H9 (cell line): ENCODE measurements at regions not wholly inside any gene's neighbourhood (a gene's known extent, or its start where the extent isn't known, plus 50 kb on each side); places are given as distances from the start of the nearest gene placed in this dataset.

Experiments
- DNase-seq: peaks from one replicate; pipeline ENCODE4 v3.0.0-alpha.2; 2017
- H2AFZ ChIP-seq: one replicate; pipeline ENCODE4 v1.6.1; 2013; ENCODE audit warnings: mild to moderate bottlenecking, low read length, control low read depth, moderate library complexity
- H2AK5ac ChIP-seq: 2 replicates; pipeline ENCODE4 v1.6.1; 2013; ENCODE audit warnings: low read length, control low read depth, mixed read lengths; ENCODE audit not compliant: insufficient read length
- H2BK120ac ChIP-seq: one replicate; pipeline ENCODE4 v1.6.1; 2013; ENCODE audit warnings: low read depth, mild to moderate bottlenecking, low read length, control low read depth, inconsistent platforms; ENCODE audit not compliant: poor library complexity, severe bottlenecking
- H2BK12ac ChIP-seq: 2 replicates; pipeline ENCODE4 v1.6.1; 2013; ENCODE audit warnings: low read length, control low read depth, mixed read lengths, low read depth; ENCODE audit not compliant: insufficient read length
- H2BK15ac ChIP-seq: 2 replicates; pipeline ENCODE4 v1.6.1; 2013; ENCODE audit warnings: low read depth, low read length, control low read depth
- H2BK20ac ChIP-seq: one replicate; pipeline ENCODE4 v1.6.1; 2013; ENCODE audit warnings: low read depth, mild to moderate bottlenecking, low read length, control low read depth, inconsistent platforms; ENCODE audit not compliant: poor library complexity, severe bottlenecking
- H2BK5ac ChIP-seq: 2 replicates; pipeline ENCODE4 v1.6.1; 2013; ENCODE audit warnings: low read length, control low read depth, mixed read lengths; ENCODE audit not compliant: insufficient read length
- H3K14ac ChIP-seq: 2 replicates; pipeline ENCODE4 v1.6.1; 2013; ENCODE audit warnings: low read length, control low read depth; ENCODE audit not compliant: insufficient read depth
- H3K18ac ChIP-seq: 2 replicates; pipeline ENCODE4 v1.6.1; 2013; ENCODE audit warnings: low read depth, mild to moderate bottlenecking, mixed read lengths, low read length, control low read depth; ENCODE audit not compliant: insufficient read length
- H3K23ac ChIP-seq: 2 replicates; pipeline ENCODE4 v1.6.1; 2013; ENCODE audit warnings: low read length, control low read depth, mixed read lengths, low read depth; ENCODE audit not compliant: insufficient read length
- H3K23me2 ChIP-seq: 2 replicates; pipeline ENCODE4 v1.6.1; 2013; ENCODE audit warnings: low read depth, mild to moderate bottlenecking, mixed read lengths, low read length, control low read depth; ENCODE audit not compliant: insufficient read length, poor library complexity, severe bottlenecking
- H3K27ac ChIP-seq: 2 replicates; pipeline ENCODE4 v1.5.1; 2013; ENCODE audit warnings: low read length, control low read depth, mixed read lengths, low read depth; ENCODE audit not compliant: insufficient read length
- H3K27me3 ChIP-seq: 2 replicates; pipeline ENCODE4 v1.6.1; 2013; ENCODE audit warnings: low read length, control low read depth, inconsistent platforms; ENCODE audit not compliant: insufficient read depth
- H3K4ac ChIP-seq: 2 replicates; pipeline ENCODE4 v1.6.1; 2013; ENCODE audit warnings: low read depth, mild to moderate bottlenecking, control low read depth, inconsistent platforms, low read length, moderate library complexity
- H3K4me1 ChIP-seq: 2 replicates; pipeline ENCODE4 v1.6.1; 2013; ENCODE audit warnings: low read length, control low read depth, inconsistent platforms; ENCODE audit not compliant: insufficient read depth
- H3K4me2 ChIP-seq: 2 replicates; pipeline ENCODE4 v1.6.1; 2013; ENCODE audit warnings: low read length, control low read depth, mixed read lengths; ENCODE audit not compliant: insufficient read length, insufficient read depth
- H3K56ac ChIP-seq: 2 replicates; pipeline ENCODE4 v1.6.1; 2013; ENCODE audit warnings: low read depth, mild to moderate bottlenecking, mixed read lengths, low read length, control low read depth; ENCODE audit not compliant: insufficient read length
- H3K79me1 ChIP-seq: 2 replicates; pipeline ENCODE4 v1.6.1; 2013; ENCODE audit warnings: low read depth, mild to moderate bottlenecking, moderate library complexity, low read length, control low read depth, inconsistent platforms; ENCODE audit not compliant: insufficient read depth, poor library complexity, severe bottlenecking
- H3K79me2 ChIP-seq: 2 replicates; pipeline ENCODE4 v1.6.1; 2013; ENCODE audit warnings: low read length, control low read depth, inconsistent platforms; ENCODE audit not compliant: insufficient read depth
- H3K9ac ChIP-seq: 2 replicates; pipeline ENCODE4 v1.6.1; 2013; ENCODE audit warnings: low read length, control low read depth, mixed read lengths; ENCODE audit not compliant: insufficient read length; ENCODE audit errors: extremely low read depth
- H3K9me3 ChIP-seq: one replicate; pipeline ENCODE4 v1.6.1; 2013; ENCODE audit warnings: low read depth, low read length, inconsistent platforms; ENCODE audit not compliant: control insufficient read depth
- H3T11ph ChIP-seq: one replicate; pipeline ENCODE4 v1.6.1; 2013; ENCODE audit warnings: mild to moderate bottlenecking, low read length, control low read depth, inconsistent platforms
- H4K20me1 ChIP-seq: one replicate; pipeline ENCODE4 v1.6.1; 2013; ENCODE audit not compliant: control insufficient read depth, insufficient read length, insufficient read depth
- H4K5ac ChIP-seq: 2 replicates; pipeline ENCODE4 v1.6.1; 2013; ENCODE audit warnings: low read depth, mild to moderate bottlenecking, mixed read lengths, low read length, control low read depth; ENCODE audit not compliant: insufficient read length
- H4K8ac ChIP-seq: replicated peaks from 2 replicates; pipeline ENCODE4 v1.6.1; 2013; ENCODE audit warnings: low read length, control low read depth, mixed read lengths, low read depth; ENCODE audit not compliant: insufficient read length
- H4K91ac ChIP-seq: 2 replicates; pipeline ENCODE4 v1.6.1; 2013; ENCODE audit warnings: low read depth, mild to moderate bottlenecking, moderate library complexity, mixed read lengths, low read length, control low read depth; ENCODE audit not compliant: insufficient read length
- H3K27ac Mint-ChIP-seq, 3 experiments: 2 replicates in 2 of 3; 3 replicates in 1 of 3; pipeline ENCODE4 v1.8.0; 2020 to 2021; ENCODE audit warnings: mixed read lengths in 3 of 3, mild to moderate bottlenecking in 1 of 3, moderate library complexity in 1 of 3
- H3K27me3 Mint-ChIP-seq: 2 replicates; pipeline ENCODE4 v1.8.0; 2021; ENCODE audit warnings: low read depth, mild to moderate bottlenecking, moderate library complexity, mixed read lengths
- H3K36me3 Mint-ChIP-seq, 3 experiments: 2 replicates in 2 of 3; 3 replicates in 1 of 3; pipeline ENCODE4 v1.8.0; 2020 to 2021; ENCODE audit warnings: low read depth in 3 of 3, mixed read lengths in 3 of 3; ENCODE audit not compliant: insufficient read depth in 1 of 3
- H3K4me1 Mint-ChIP-seq, 2 experiments: 2 replicates each; pipeline ENCODE4 v1.8.0; 2020; ENCODE audit warnings: mixed read lengths in 2 of 2
- H3K4me3 Mint-ChIP-seq, 2 experiments: 2 replicates in 1 of 2; 3 replicates in 1 of 2; pipeline ENCODE4 v1.8.0; 2020 to 2021; ENCODE audit warnings: mild to moderate bottlenecking in 2 of 2, mixed read lengths in 2 of 2, moderate library complexity in 1 of 2
- H3K9me3 Mint-ChIP-seq, 2 experiments: 2 replicates in 1 of 2; 3 replicates in 1 of 2; pipeline ENCODE4 v1.8.0; 2020; ENCODE audit warnings: mild to moderate bottlenecking in 2 of 2, mixed read lengths in 2 of 2, moderate library complexity in 1 of 2
- WGBS: extraction: QIAGEN DNeasy Blood & Tissue Kit; methylation state at CpG from one replicate; pipeline ENCODE4 v1.1.7; 2013; ENCODE audit warnings: missing lambda C conversion rate, low lambda C conversion rate, mixed read lengths; ENCODE audit not compliant: insufficient read length; ENCODE audit errors: extremely low coverage; 5-methylcytosine and 5-hydroxymethylcytosine counted together
- TF ChIP-seq, protein P1 (sequence below): fragments of 200-600 bp; sonication (generic); conservative IDR thresholded peaks from 3 replicates; pipeline ENCODE4 v1.8.0; 2021; ENCODE audit warnings: antibody characterized with exemption, mild to moderate bottlenecking

DNA sequence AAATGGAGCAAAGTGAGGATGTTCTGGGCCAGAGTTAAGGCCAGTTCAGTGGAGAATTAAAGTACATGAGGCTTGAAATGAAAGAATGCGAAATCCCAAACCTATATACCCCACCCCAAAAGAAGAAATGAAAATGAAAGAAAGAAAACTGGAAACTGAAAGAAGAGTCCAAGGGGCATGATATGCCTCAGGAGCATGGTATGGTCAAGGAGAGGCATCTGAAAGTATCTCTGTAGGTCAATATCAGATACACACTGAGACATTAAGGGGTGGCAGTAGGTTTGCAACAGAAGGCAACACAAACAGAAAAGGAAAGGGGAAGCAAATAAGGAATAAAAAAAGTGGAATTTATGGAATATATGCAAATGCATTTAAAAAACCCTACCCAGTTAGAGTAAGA, 166.5 kb downstream of the COG6 start:
- Histone ChIP-seq H4K20me1 (no peaks in the 10 kb centered on the region), H2BK12ac (no peak overlapping the region), H3K14ac (no peak overlapping the region), H4K5ac (no peak overlapping the region), H2AFZ (no peak overlapping the region), H3K23ac (no peak overlapping the region), H3K4me2 (no peak overlapping the region), H3T11ph (no peak overlapping the region), H4K8ac (no peak overlapping the region), H3K4ac (no peak overlapping the region), H3K9me3 (no peaks in the 10 kb centered on the region), H3K79me2 (no peaks in the 10 kb centered on the region), H3K79me1 (no peaks in the 10 kb centered on the region), H2BK15ac (no peak overlapping the region), H3K9ac (no peak overlapping the region), H2BK20ac (no peak overlapping the region), H3K27me3 (no peaks in the 10 kb centered on the region), H3K4me1 (peaks cover 8% of the 10 kb centered on the region; the same call in 1 of the 2 replicates), H3K27ac (no peak overlapping the region), H2BK120ac (no peak overlapping the region), H2AK5ac (no peak overlapping the region), H3K23me2 (no peaks in the 10 kb centered on the region), H4K91ac (no peak overlapping the region), H3K18ac (no peak overlapping the region), H2BK5ac (no peak overlapping the region), H3K56ac (no peak overlapping the region)
- Mint-ChIP-seq H3K27ac (peak overlapping the region in 1 of 3 experiments; percentile 9; a peak in 1 of 7 replicates), H3K36me3 (no peaks in the 10 kb centered on the region), H3K9me3 (no peaks in the 10 kb centered on the region), H3K4me1 (peaks cover 30 to 34% of the 10 kb centered on the region in 2 experiments), H3K27me3 (no peaks in the 10 kb centered on the region), H3K4me3 (no peak overlapping the region)
- TF ChIP-seq, protein P1, sequence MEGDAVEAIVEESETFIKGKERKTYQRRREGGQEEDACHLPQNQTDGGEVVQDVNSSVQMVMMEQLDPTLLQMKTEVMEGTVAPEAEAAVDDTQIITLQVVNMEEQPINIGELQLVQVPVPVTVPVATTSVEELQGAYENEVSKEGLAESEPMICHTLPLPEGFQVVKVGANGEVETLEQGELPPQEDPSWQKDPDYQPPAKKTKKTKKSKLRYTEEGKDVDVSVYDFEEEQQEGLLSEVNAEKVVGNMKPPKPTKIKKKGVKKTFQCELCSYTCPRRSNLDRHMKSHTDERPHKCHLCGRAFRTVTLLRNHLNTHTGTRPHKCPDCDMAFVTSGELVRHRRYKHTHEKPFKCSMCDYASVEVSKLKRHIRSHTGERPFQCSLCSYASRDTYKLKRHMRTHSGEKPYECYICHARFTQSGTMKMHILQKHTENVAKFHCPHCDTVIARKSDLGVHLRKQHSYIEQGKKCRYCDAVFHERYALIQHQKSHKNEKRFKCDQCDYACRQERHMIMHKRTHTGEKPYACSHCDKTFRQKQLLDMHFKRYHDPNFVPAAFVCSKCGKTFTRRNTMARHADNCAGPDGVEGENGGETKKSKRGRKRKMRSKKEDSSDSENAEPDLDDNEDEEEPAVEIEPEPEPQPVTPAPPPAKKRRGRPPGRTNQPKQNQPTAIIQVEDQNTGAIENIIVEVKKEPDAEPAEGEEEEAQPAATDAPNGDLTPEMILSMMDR = no peak
- no peak for DNase-seq
- WGBS = no CpG with 5 or more reads among the region's 1 CpG
